Cardiac muscle cell (in vitro differentiated cells and primary cell): ENCODE measurements at regions not wholly inside any gene's neighbourhood (a gene's known extent, or its start where the extent isn't known, plus 50 kb on each side); places are given as distances from the start of the nearest gene placed in this dataset.
"Not testable (repeated sequence)": the region's sequence is repeated elsewhere in the genome, so short reads cannot be mapped to it uniquely, and the experiment has no call there.

Source experiments
- DNase-seq, 2 donors: peaks; one replicate each; pipeline versions ENCODE4 v3.0.0 to v3.0.0-alpha.2; 2010 to 2017; ENCODE audit warnings: low read depth in 1 of 2, low spot score in 1 of 2
- H3K27ac ChIP-seq: fragments of 200-600 bp; sonication (generic); 2 replicates; pipeline ENCODE4 v1.5.1; 2016
- H3K27me3 ChIP-seq: fragments of 200-600 bp; sonication (generic); 2 replicates; pipeline ENCODE4 v1.6.0; 2016; ENCODE audit warnings: control low read depth
- H3K36me3 ChIP-seq: fragments of 200-600 bp; sonication (generic); 2 replicates; pipeline ENCODE4 v1.5.1; 2016; ENCODE audit warnings: control low read depth
- H3K4me1 ChIP-seq: fragments of 200-600 bp; sonication (generic); 2 replicates; pipeline ENCODE4 v1.8.1; 2017; ENCODE audit warnings: low read depth, mild to moderate bottlenecking, mixed run types
- H3K4me3 ChIP-seq: fragments of 200-600 bp; sonication (generic); 2 replicates; pipeline ENCODE4 v1.5.1; 2016; ENCODE audit warnings: mild to moderate bottlenecking
- H3K9me3 ChIP-seq: fragments of 200-600 bp; sonication (generic); 2 replicates; pipeline ENCODE4 v1.5.1; 2017; ENCODE audit warnings: low read depth, mild to moderate bottlenecking, control low read depth
- TF ChIP-seq, protein P1 (sequence below): IDR thresholded peaks from 2 replicates; pipeline ENCODE4 v1.5.1; 2012; ENCODE audit warnings: low read depth, mild to moderate bottlenecking, low read length

- H3K27me3 ChIP-seq: no peaks in the 10 kb centered on the region
- TF ChIP-seq, protein P1, sequence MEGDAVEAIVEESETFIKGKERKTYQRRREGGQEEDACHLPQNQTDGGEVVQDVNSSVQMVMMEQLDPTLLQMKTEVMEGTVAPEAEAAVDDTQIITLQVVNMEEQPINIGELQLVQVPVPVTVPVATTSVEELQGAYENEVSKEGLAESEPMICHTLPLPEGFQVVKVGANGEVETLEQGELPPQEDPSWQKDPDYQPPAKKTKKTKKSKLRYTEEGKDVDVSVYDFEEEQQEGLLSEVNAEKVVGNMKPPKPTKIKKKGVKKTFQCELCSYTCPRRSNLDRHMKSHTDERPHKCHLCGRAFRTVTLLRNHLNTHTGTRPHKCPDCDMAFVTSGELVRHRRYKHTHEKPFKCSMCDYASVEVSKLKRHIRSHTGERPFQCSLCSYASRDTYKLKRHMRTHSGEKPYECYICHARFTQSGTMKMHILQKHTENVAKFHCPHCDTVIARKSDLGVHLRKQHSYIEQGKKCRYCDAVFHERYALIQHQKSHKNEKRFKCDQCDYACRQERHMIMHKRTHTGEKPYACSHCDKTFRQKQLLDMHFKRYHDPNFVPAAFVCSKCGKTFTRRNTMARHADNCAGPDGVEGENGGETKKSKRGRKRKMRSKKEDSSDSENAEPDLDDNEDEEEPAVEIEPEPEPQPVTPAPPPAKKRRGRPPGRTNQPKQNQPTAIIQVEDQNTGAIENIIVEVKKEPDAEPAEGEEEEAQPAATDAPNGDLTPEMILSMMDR: no peak
- H3K4me3 ChIP-seq: no peak overlapping the region
- H3K27ac ChIP-seq: no peak overlapping the region
- no peaks in the 10 kb centered on the region for H3K4me1 ChIP-seq
- DNase-seq: no peak
- H3K36me3 ChIP-seq: no peaks in the 10 kb centered on the region
- no peaks in the 10 kb centered on the region for H3K9me3 ChIP-seq
Measured at GRCh38 chrX:82756272-82756671, 751.8 kb upstream of the POU3F4 start.

DNA sequence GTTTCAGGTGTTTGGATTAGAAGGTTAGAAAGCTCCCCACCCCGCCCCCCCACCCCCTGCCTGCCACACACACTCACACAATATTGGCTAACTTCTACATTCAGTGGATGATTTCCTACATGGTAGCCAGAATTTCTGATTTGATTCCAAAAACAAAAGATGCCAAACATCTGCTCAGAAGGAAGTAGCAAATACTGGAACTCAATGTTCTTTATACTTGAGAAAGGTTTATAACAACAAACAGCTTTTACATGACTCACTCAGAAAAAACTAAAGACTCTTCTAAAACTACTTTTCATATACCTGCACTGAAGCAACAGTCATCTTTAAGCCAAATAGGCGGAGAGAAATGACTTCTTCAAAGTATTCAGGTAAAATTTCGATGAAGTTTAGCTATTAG, 750.5 kb upstream of the POU3F4 start:
- no peaks in the 10 kb centered on the region for H3K4me1 ChIP-seq

GRCh38 chrX:82764521-82764920, 743.6 kb upstream of the POU3F4 start:
- Histone ChIP-seq H3K27me3 (no peaks in the 10 kb centered on the region), H3K36me3 (no peaks in the 10 kb centered on the region), H3K27ac (no peak overlapping the region), H3K9me3 (no peaks in the 10 kb centered on the region), H3K4me1 (no peaks in the 10 kb centered on the region), H3K4me3 (no peak overlapping the region)
- DNase-seq: no peak
- TF ChIP-seq, protein P1: no peak

More for the DNA sequence above, 750.5 kb upstream of the POU3F4 start:
- Histone ChIP-seq H3K27me3 (no peaks in the 10 kb centered on the region), H3K27ac (no peak overlapping the region), H3K9me3 (no peaks in the 10 kb centered on the region), H3K36me3 (no peaks in the 10 kb centered on the region), H3K4me3 (no peak overlapping the region)
- DNase-seq: no peak
- TF ChIP-seq, protein P1: no peak

DNA sequence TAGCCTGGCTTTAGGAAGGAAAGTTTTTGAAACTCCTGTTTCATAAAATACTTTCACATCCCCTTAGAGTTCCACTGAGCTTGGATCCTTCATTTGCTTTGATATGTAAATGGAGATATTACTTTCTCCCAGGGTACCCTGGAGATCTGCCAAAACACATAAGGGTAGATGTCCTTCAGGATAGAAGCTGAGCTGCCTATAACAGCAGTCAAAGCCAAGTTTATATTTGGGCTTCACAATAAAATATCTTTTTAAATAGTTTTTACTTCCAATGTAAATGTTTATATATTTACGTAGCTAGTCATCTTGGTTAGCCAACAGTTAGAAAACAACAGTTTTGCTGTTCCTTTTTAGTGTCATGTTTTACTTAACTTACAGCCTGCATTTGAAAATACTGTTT, 742.3 kb upstream of the POU3F4 start:
- no peaks in the 10 kb centered on the region for H3K4me1 ChIP-seq
- TF ChIP-seq, protein P1: no peak
- no peak for DNase-seq
- no peaks in the 10 kb centered on the region for H3K9me3 ChIP-seq
- H3K27ac ChIP-seq: no peak overlapping the region
- H3K27me3 ChIP-seq: no peaks in the 10 kb centered on the region
- no peak overlapping the region for H3K4me3 ChIP-seq
- no peaks in the 10 kb centered on the region for H3K36me3 ChIP-seq

DNA sequence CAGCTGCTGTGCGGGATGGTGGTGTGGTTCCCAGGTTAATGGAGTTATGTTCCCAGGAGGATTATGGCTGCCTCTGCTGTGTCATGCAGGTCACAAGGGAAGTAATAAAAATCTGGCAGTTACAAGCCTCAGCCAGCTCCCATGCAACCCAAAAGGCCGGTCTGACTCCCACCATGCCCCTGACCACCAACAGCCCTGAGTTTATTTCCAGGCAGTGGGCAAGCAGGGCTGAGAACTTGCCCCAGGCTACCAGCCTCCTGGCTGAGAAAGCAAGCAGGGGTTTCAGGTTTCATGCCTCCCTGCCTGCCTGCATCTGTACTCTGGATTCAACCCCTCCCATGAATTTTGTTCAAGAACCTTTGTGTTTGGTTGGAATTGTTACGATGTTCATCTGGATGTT, 732.7 kb upstream of the POU3F4 start:
- Histone ChIP-seq H3K9me3 (no peaks in the 10 kb centered on the region), H3K36me3 (no peaks in the 10 kb centered on the region), H3K4me1 (no peaks in the 10 kb centered on the region), H3K27me3 (no peaks in the 10 kb centered on the region), H3K4me3 (no peak overlapping the region), H3K27ac (no peak overlapping the region)
- no peak for DNase-seq
- TF ChIP-seq, protein P1: no peak

- Histone ChIP-seq H3K36me3 (no peaks in the 10 kb centered on the region), H3K27ac (no peak overlapping the region), H3K27me3 (no peaks in the 10 kb centered on the region), H3K4me1 (no peaks in the 10 kb centered on the region), H3K4me3 (no peak overlapping the region), H3K9me3 (peaks cover 3% of the 10 kb centered on the region)
- TF ChIP-seq, protein P1: no peak
- no peak for DNase-seq
Measured at GRCh38 chrX:82782014-82782413, 726.1 kb upstream of the POU3F4 start.

- H3K4me3 ChIP-seq, H3K9me3 ChIP-seq, H3K27ac ChIP-seq, DNase-seq, H3K36me3 ChIP-seq, H3K27me3 ChIP-seq, H3K4me1 ChIP-seq: not testable (repeated sequence)
Measured at GRCh38 chrX:82812902-82813301, 695.2 kb upstream of the POU3F4 start.
